GM12878 (cell line): ENCODE measurements at regions not wholly inside any gene's neighbourhood (a gene's known extent, or its start where the extent isn't known, plus 50 kb on each side); places are given as distances from the start of the nearest gene placed in this dataset.

Experiments
- ATAC-seq: fragments of 200-7000 bp; cut with Tn5 transposase; 3 replicates; pipeline ENCODE4 v1.9.1; 2020; ENCODE audit warnings: mild to moderate bottlenecking, moderate library complexity
- BruUV-seq: library from RNA; stranded (reverse); fragments of 400-500 nt; replicated peaks from 2 replicates; lab custom pipeline; 2021; lab: Mats Ljungman, UMichigan
- CTCF ChIA-PET: fragments of 300-600 bp; sonication (Branson Sonifier 250); formaldehyde crosslinking; extraction: SDS; loops from one replicate; lab custom pipeline; 2021; ENCODE audit warnings: inconsistent platforms; lab: Yijun Ruan, JAX
- POLR2A ChIA-PET: fragments of 350-600 bp; formaldehyde crosslinking; extraction: SDS; loops from one replicate; lab custom pipeline; 2021; ENCODE audit warnings: inconsistent platforms; lab: Charles Lee
- RAD21 ChIA-PET: fragments of 300-600 bp; sonication (Branson Sonifier 250); formaldehyde crosslinking; loops from one replicate; lab custom pipeline; 2023; ENCODE audit warnings: antibody characterized with exemption; ENCODE audit not compliant: unreplicated experiment; lab: Charles Lee
- SMC1A ChIA-PET: fragments of 300-600 bp; sonication (Branson Sonifier 250); formaldehyde crosslinking; loops from one replicate; lab custom pipeline; 2023; ENCODE audit not compliant: unreplicated experiment, uncharacterized antibody; lab: Charles Lee
- DNase-seq: peaks from one replicate; pipeline ENCODE4 v3.0.0-alpha.2; 2011; ENCODE audit warnings: low read depth, low spot score
- FAIRE-seq: peaks from 3 replicates; lab custom pipeline; 2011; peaks lifted over from hg19 to GRCh38; lab: Jason Lieb, UNC
- H2AFZ ChIP-seq: 2 replicates; pipeline ENCODE4 v1.6.0; 2011; ENCODE audit warnings: low read depth, low read length, control low read depth; ENCODE audit not compliant: control insufficient read depth
- H3K27ac ChIP-seq: 2 replicates; pipeline ENCODE4 v1.5.1; 2011; ENCODE audit warnings: control low read depth; ENCODE audit not compliant: control insufficient read depth, insufficient read depth
- H3K27me3 ChIP-seq, 2 experiments: replicated peaks in 1 of 2; 2 replicates each; pipeline versions ENCODE4 v1.6.0 to v1.6.1; 2011; ENCODE audit warnings: low read length in 1 of 2; ENCODE audit not compliant: control insufficient read depth in 2 of 2, insufficient read depth in 2 of 2
- H3K36me3 ChIP-seq, 2 experiments: 2 replicates each; pipeline ENCODE4 v1.5.1; 2011; ENCODE audit warnings: low read length in 1 of 2; ENCODE audit not compliant: control insufficient read depth in 2 of 2, insufficient read depth in 2 of 2
- H3K4me1 ChIP-seq: 2 replicates; pipeline ENCODE4 v1.6.1; 2011; ENCODE audit warnings: mild to moderate bottlenecking, low read length, moderate library complexity, mixed read lengths; ENCODE audit not compliant: control insufficient read depth, insufficient read depth
- H3K4me2 ChIP-seq: 2 replicates; pipeline ENCODE4 v1.6.0; 2011; ENCODE audit warnings: control low read depth; ENCODE audit not compliant: control insufficient read depth, insufficient read depth
- H3K4me3 ChIP-seq: fragments of 200-600 bp; sonication (generic); 2 replicates; pipeline ENCODE4 v1.5.1; 2016
- H3K79me2 ChIP-seq: 2 replicates; pipeline ENCODE4 v1.6.0; 2011; ENCODE audit warnings: low read length; ENCODE audit not compliant: control insufficient read depth, insufficient read depth
- H3K9ac ChIP-seq: 2 replicates; pipeline ENCODE4 v1.8.0; 2011; ENCODE audit warnings: low read length, control low read depth, mixed read lengths; ENCODE audit not compliant: control insufficient read depth, insufficient read depth
- H3K9me3 ChIP-seq: replicated peaks from 3 replicates; pipeline ENCODE4 v1.5.1; 2011; ENCODE audit warnings: mild to moderate bottlenecking, low read length; ENCODE audit not compliant: control insufficient read depth, insufficient read depth
- H4K20me1 ChIP-seq: 2 replicates; pipeline ENCODE4 v1.6.0; 2011; ENCODE audit not compliant: control insufficient read depth, insufficient read depth
- ATF2 ChIP-seq: IDR thresholded peaks from 2 replicates; pipeline ENCODE4 v1.6.1; 2012; ENCODE audit warnings: low read length, inconsistent platforms
- ATF3 ChIP-seq: IDR thresholded peaks from 2 replicates; pipeline ENCODE4 v1.6.1; 2011; ENCODE audit warnings: low read depth, mild to moderate bottlenecking, low read length, moderate library complexity, borderline replicate concordance; ENCODE audit errors: extremely low read depth
- BHLHE40 ChIP-seq, 2 experiments: fragments of 450-650 bp in 1 of 2; IDR thresholded peaks; 2 replicates each; pipeline ENCODE4 v1.6.1; 2011 to 2017; ENCODE audit warnings: low read depth in 2 of 2, borderline replicate concordance in 1 of 2, improper control_type of control experiment in 1 of 2, low read length in 1 of 2, mild to moderate bottlenecking in 1 of 2
- CREM ChIP-seq: IDR thresholded peaks from 2 replicates; pipeline ENCODE4 v1.6.1; 2014; ENCODE audit warnings: antibody characterized with exemption, low read depth
- ETV6 ChIP-seq, 2 experiments: fragments of 450-650 bp in 1 of 2; IDR thresholded peaks in 1 of 2; conservative IDR thresholded peaks in 1 of 2; 2 replicates each; pipeline ENCODE4 v1.6.1; 2014; ENCODE audit warnings: antibody characterized with exemption in 1 of 2, borderline replicate concordance in 1 of 2, low read depth in 1 of 2, mild to moderate bottlenecking in 1 of 2, moderate library complexity in 1 of 2
- FOXM1 ChIP-seq: IDR thresholded peaks from 2 replicates; pipeline ENCODE4 v1.6.1; 2012; ENCODE audit warnings: low read depth, mild to moderate bottlenecking, inconsistent platforms, low read length, moderate library complexity
- NBN ChIP-seq: fragments of 450-650 bp; IDR thresholded peaks from 2 replicates; pipeline ENCODE4 v1.6.1; 2016
- RCOR1 ChIP-seq: conservative IDR thresholded peaks from 2 replicates; pipeline ENCODE4 v1.6.1; 2012; ENCODE audit warnings: low read depth, low read length, improper control_type of control experiment
- SMARCA5 ChIP-seq: fragments of 450-650 bp; IDR thresholded peaks from 2 replicates; pipeline ENCODE4 v1.6.1; 2017; ENCODE audit warnings: mild to moderate bottlenecking
- SREBF2 ChIP-seq: IDR thresholded peaks from 2 replicates; pipeline ENCODE4 v1.6.1; 2012; ENCODE audit warnings: mild to moderate bottlenecking, low read length
- SUZ12 ChIP-seq: fragments of 200-600 bp; sonication (generic); IDR thresholded peaks from one replicate; pipeline ENCODE4 v1.6.1; 2018; ENCODE audit warnings: antibody characterized with exemption, mild to moderate bottlenecking; ENCODE audit not compliant: unreplicated experiment
- USF1 ChIP-seq: IDR thresholded peaks from 2 replicates; pipeline ENCODE4 v1.6.1; 2011; ENCODE audit warnings: borderline replicate concordance, low read depth, mild to moderate bottlenecking, moderate library complexity, mixed read lengths, low read length; ENCODE audit not compliant: insufficient read depth; ENCODE audit errors: extremely low read length
- ZBTB11 ChIP-seq: fragments of 450-650 bp; formaldehyde crosslinking; IDR thresholded peaks from 2 replicates; pipeline ENCODE4 v1.5.0; 2022; ENCODE audit warnings: mild to moderate bottlenecking, missing genetic modification characterization
- WGBS: methylation state at CpG from one replicate; pipeline ENCODE4 v1.1.6; 2016; ENCODE audit warnings: low lambda C conversion rate; ENCODE audit not compliant: insufficient replicate concordance, insufficient coverage; ENCODE audit errors: missing lambda C conversion rate; 5-methylcytosine and 5-hydroxymethylcytosine counted together
- in situ Hi-C: fragments of 300-500 bp; cut with MboI; formaldehyde crosslinking; loops from 9 replicates; pipeline ENCODE4 v1.14.3; 2018; ENCODE audit warnings: mixed read lengths
- intact Hi-C: fragments of 100-400 bp; cut with micrococcal nuclease; formaldehyde crosslinking; loops from one replicate; pipeline ENCODE4 v1.14.2; 2022; ENCODE audit not compliant: unreplicated experiment
- TF ChIP-seq, protein P1 (sequence below): fragments of 450-650 bp; IDR thresholded peaks from 2 replicates; pipeline ENCODE4 v1.6.1; 2016; ENCODE audit warnings: mild to moderate bottlenecking

DNA sequence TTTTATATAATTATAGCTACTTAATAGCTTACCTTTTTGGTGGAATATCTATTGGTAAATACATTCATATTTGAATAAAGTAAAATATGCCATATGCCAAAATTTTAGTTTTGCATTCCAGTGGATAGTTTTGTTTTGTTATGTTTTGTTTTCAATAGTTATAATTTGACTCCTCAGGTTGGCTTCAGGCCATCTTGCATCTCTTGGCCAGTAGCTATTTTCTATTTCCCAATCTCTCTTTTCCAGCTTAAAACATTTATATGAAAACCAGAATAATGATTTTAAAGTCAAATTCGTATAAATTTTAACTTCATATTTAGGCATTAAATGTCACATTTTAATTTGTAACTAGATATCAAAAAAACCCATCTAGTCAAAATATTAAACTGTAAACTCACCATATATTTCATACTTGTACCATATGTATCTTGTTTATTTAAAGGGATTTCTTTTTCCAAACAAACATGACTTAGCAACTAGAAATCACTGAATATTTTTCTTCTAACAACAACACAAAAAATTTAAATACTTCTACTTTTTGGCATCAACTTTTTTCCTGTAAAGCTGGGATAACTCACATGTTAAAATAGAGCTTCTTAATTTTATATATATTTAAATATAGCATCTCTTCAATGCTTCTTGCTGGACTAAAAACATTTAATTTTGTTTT lies 1209.6 kb downstream of the PCDH7 start:
- H3K4me2 ChIP-seq = no peak overlapping the region
- no peak overlapping the region for H3K4me3 ChIP-seq
- CTCF ChIA-PET = no interaction called here
- no peaks in the 10 kb centered on the region for H3K4me1 ChIP-seq
- no peaks in the 10 kb centered on the region for H3K79me2 ChIP-seq
- H3K27ac ChIP-seq = no peak overlapping the region
- no peak for DNase-seq
- POLR2A ChIA-PET = no interaction called here
- H3K9me3 ChIP-seq = no peaks in the 10 kb centered on the region
- WGBS = 0% methylated on average over 1 of the region's 1 CpG
- in situ Hi-C loops = no loop called here
- no peaks in the 10 kb centered on the region for H4K20me1 ChIP-seq
- no peaks in the 10 kb centered on the region for H3K36me3 ChIP-seq
- RAD21 ChIA-PET = no interaction called here
- BruUV-seq = no TSS peak
- SMC1A ChIA-PET = no interaction called here
- no peak for ATAC-seq
- no peak overlapping the region for H2AFZ ChIP-seq
- FAIRE-seq = no peak
- H3K9ac ChIP-seq = no peak overlapping the region
- no peaks in the 10 kb centered on the region for H3K27me3 ChIP-seq
- intact Hi-C loops = no loop called here
- no peak for TF ChIP-seq NBN
- TF ChIP-seq ATF2 = no peak
- no peak for TF ChIP-seq USF1
- no peak for TF ChIP-seq ZBTB11 (CRISPR knock-in tag)
- no peak for TF ChIP-seq SREBF2
- TF ChIP-seq BHLHE40 (IDR thresholded peaks at IDR 0.05; ENCODE audit: borderline replicate concordance in 1 of 2, low read depth in 2 of 2, low read length in 1 of 2) = no peak
- TF ChIP-seq, protein P1, sequence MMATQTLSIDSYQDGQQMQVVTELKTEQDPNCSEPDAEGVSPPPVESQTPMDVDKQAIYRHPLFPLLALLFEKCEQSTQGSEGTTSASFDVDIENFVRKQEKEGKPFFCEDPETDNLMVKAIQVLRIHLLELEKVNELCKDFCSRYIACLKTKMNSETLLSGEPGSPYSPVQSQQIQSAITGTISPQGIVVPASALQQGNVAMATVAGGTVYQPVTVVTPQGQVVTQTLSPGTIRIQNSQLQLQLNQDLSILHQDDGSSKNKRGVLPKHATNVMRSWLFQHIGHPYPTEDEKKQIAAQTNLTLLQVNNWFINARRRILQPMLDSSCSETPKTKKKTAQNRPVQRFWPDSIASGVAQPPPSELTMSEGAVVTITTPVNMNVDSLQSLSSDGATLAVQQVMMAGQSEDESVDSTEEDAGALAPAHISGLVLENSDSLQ = no peak
- no peak for TF ChIP-seq SMARCA5
- no peak for TF ChIP-seq ATF3
- TF ChIP-seq ETV6 (conservative IDR thresholded peaks at IDR 0.05 in 1 of 2, IDR thresholded peaks at IDR 0.05 in 1 of 2; ENCODE audit: borderline replicate concordance in 1 of 2, low read depth in 1 of 2) = no peak
- no peak for TF ChIP-seq SUZ12
- no peak for TF ChIP-seq CREM
- no peak for TF ChIP-seq FOXM1
- no peak for TF ChIP-seq RCOR1
